ENCODE measurements at regions not wholly inside any gene's neighbourhood (a gene's known extent, or its start where the extent isn't known, plus 50 kb on each side); places are given as distances from the start of the nearest gene placed in this dataset.

DNA sequence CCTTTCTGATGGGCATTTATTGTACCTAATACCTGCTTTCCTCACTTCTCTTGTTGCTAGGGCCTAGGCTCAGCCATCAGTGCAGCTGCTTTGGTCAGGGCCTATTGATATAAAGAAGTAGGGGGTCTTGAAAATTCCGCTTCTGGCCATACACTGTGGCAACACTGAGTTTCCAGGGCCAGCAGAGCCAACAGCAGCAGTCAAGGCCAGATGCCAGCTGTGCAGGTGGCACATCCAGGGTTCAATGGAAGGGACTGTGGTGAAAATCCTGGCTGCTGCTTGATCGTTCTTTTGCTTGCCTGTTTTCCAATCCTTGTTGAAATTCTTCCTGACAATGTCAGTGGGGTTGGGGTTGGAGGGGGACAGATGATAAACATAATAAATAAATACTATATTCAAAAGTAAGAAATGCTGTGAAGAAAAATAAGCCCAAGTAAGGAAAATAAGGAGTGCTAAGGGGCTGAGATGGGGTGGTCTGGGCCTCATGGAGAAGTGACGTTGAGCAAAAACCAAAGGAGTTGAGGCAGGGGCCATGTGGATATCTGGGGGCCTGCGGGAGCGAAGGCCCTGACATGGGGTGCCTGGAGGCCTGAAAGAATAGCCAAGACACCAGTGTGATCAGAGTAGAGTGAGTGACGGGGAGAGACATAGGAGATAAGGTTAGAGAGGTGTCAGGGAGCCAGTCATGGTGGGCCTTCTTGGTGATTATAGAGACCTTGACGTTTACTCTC, 91.0 kb upstream of the ALDH1B1 start:
- Histone ChIP-seq H3K79me2 (ENCODE audit: insufficient read depth, low read length) (no peaks in the 10 kb centered on the region), H3K9me3 (replicated peaks in 1 of 2; ENCODE audit: control insufficient read depth in 1 of 2, insufficient read depth in 1 of 2, low read length in 2 of 2) (no peaks in the 10 kb centered on the region), H3K36me3 (replicated peaks in 1 of 2; ENCODE audit: control insufficient read depth in 1 of 2, insufficient read depth in 2 of 2, low read length in 2 of 2) (no peaks in the 10 kb centered on the region), H3K9ac (ENCODE audit: insufficient read depth, low read length, poor library complexity, severe bottlenecking) (no peak overlapping the region), H3K4me1 (ENCODE audit: control insufficient read depth in 1 of 2, insufficient read depth in 2 of 2, low read length in 2 of 2) (no peaks in the 10 kb centered on the region), H3K27ac (ENCODE audit: low read depth in 1 of 2, low read length in 2 of 2) (no peak overlapping the region), H3K4me2 (replicated peaks; ENCODE audit: extremely low read depth, low read length, poor library complexity, severe bottlenecking) (no peak overlapping the region), H4K20me1 (ENCODE audit: insufficient read depth, low read length) (no peaks in the 10 kb centered on the region), H3K27me3 (ENCODE audit: control insufficient read depth in 2 of 2, insufficient read depth in 2 of 2, low read length in 2 of 2) (no peaks in the 10 kb centered on the region), H2AFZ (ENCODE audit: insufficient read depth, low read depth, low read length, poor library complexity, severe bottlenecking) (no peak overlapping the region), H3K4me3 (replicated peaks in 1 of 3; ENCODE audit: low read depth in 2 of 3, low read length in 3 of 3) (no peak overlapping the region)
- intact Hi-C loops (cut with micrococcal nuclease) = no loop called here
- H3K36me3 Mint-ChIP-seq = no peaks in the 10 kb centered on the region
- no peak for DNase-seq
- no peak overlapping the region for H3K4me3 Mint-ChIP-seq
- no peaks in the 10 kb centered on the region for H3K4me1 Mint-ChIP-seq
- no peak overlapping the region for H3K27ac Mint-ChIP-seq
- TF ChIP-seq, protein P1, sequence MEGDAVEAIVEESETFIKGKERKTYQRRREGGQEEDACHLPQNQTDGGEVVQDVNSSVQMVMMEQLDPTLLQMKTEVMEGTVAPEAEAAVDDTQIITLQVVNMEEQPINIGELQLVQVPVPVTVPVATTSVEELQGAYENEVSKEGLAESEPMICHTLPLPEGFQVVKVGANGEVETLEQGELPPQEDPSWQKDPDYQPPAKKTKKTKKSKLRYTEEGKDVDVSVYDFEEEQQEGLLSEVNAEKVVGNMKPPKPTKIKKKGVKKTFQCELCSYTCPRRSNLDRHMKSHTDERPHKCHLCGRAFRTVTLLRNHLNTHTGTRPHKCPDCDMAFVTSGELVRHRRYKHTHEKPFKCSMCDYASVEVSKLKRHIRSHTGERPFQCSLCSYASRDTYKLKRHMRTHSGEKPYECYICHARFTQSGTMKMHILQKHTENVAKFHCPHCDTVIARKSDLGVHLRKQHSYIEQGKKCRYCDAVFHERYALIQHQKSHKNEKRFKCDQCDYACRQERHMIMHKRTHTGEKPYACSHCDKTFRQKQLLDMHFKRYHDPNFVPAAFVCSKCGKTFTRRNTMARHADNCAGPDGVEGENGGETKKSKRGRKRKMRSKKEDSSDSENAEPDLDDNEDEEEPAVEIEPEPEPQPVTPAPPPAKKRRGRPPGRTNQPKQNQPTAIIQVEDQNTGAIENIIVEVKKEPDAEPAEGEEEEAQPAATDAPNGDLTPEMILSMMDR (IDR thresholded peaks at IDR 0.05) = no peak
- H3K27me3 Mint-ChIP-seq (ENCODE audit: low read depth in 3 of 3) = peaks cover 0 to 4% (median 3%) of the 10 kb centered on the region in 3 donors
- H3K9me3 Mint-ChIP-seq = peaks cover 0 to 3% (median 0%) of the 10 kb centered on the region in 7 donors
- WGBS (ENCODE audit: insufficient coverage) = 86% methylated on average over 4 of the region's 7 CpGs

DNA sequence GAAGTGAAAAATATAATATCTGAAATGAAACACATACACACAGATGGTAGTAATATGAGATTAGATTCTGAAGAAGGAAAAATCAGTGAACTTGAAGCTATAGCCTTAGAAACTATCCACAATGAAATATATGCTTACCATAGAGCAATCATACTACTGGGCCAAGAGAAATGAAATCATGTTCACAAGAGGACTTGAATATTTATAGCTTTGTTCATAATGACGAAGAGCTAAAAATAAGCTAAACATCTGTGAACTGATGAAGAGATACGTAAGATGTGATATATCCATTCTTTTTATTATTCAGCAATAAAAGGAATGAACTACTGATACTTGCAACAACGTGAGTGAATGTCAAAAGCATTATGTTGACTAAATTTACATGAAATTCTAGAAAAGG, 92.6 kb upstream of the ALDH1B1 start:
- Mint-ChIP-seq H3K27ac (no peak overlapping the region), H3K4me1 (no peaks in the 10 kb centered on the region), H3K27me3 (ENCODE audit: low read depth in 3 of 3) (peaks cover 2 to 5% (median 3%) of the 10 kb centered on the region in 3 donors), H3K9me3 (peaks cover 0 to 3% (median 0%) of the 10 kb centered on the region in 7 donors), H3K36me3 (no peaks in the 10 kb centered on the region), H3K4me3 (no peak overlapping the region)
- H3K4me3 ChIP-seq (replicated peaks in 1 of 3; ENCODE audit: low read depth in 2 of 3, low read length in 3 of 3) = no peak overlapping the region
- DNase-seq = no peak
- H4K20me1 ChIP-seq (ENCODE audit: insufficient read depth, low read length) = no peaks in the 10 kb centered on the region
- no peaks in the 10 kb centered on the region for H3K27me3 ChIP-seq (ENCODE audit: control insufficient read depth in 2 of 2, insufficient read depth in 2 of 2, low read length in 2 of 2)
- no peak overlapping the region for H3K4me2 ChIP-seq (replicated peaks; ENCODE audit: extremely low read depth, low read length, poor library complexity, severe bottlenecking)
- TF ChIP-seq, protein P1 (IDR thresholded peaks at IDR 0.05) = no peak
- H3K27ac ChIP-seq (ENCODE audit: low read depth in 1 of 2, low read length in 2 of 2) = no peak overlapping the region
- H2AFZ ChIP-seq (ENCODE audit: insufficient read depth, low read depth, low read length, poor library complexity, severe bottlenecking) = no peak overlapping the region
- intact Hi-C loops (cut with micrococcal nuclease) = no loop called here
- no peaks in the 10 kb centered on the region for H3K36me3 ChIP-seq (replicated peaks in 1 of 2; ENCODE audit: control insufficient read depth in 1 of 2, insufficient read depth in 2 of 2, low read length in 2 of 2)
- no CpG with 5 or more reads among the region's 3 CpGs for WGBS (ENCODE audit: insufficient coverage)
- no peaks in the 10 kb centered on the region for H3K79me2 ChIP-seq (ENCODE audit: insufficient read depth, low read length)
- no peaks in the 10 kb centered on the region for H3K9me3 ChIP-seq (replicated peaks in 1 of 2; ENCODE audit: control insufficient read depth in 1 of 2, insufficient read depth in 1 of 2, low read length in 2 of 2)
- H3K9ac ChIP-seq (ENCODE audit: insufficient read depth, low read length, poor library complexity, severe bottlenecking) = no peak overlapping the region
- H3K4me1 ChIP-seq (ENCODE audit: control insufficient read depth in 1 of 2, insufficient read depth in 2 of 2, low read length in 2 of 2) = no peaks in the 10 kb centered on the region

Measured in CD14-positive monocyte (primary cell).